VCaP (cell line): ENCODE measurements at regions not wholly inside any gene's neighbourhood (a gene's known extent, or its start where the extent isn't known, plus 50 kb on each side); places are given as distances from the start of the nearest gene placed in this dataset.

Experiments
- H3K27ac ChIP-seq: fragments of 450-650 bp; 2 replicates; pipeline ENCODE4 v1.5.1; 2017
- TF ChIP-seq, protein P1 (sequence below): fragments of 450-650 bp; conservative IDR thresholded peaks from 2 replicates; pipeline ENCODE4 v1.5.1; 2017; ENCODE audit warnings: mild to moderate bottlenecking, moderate library complexity

DNA sequence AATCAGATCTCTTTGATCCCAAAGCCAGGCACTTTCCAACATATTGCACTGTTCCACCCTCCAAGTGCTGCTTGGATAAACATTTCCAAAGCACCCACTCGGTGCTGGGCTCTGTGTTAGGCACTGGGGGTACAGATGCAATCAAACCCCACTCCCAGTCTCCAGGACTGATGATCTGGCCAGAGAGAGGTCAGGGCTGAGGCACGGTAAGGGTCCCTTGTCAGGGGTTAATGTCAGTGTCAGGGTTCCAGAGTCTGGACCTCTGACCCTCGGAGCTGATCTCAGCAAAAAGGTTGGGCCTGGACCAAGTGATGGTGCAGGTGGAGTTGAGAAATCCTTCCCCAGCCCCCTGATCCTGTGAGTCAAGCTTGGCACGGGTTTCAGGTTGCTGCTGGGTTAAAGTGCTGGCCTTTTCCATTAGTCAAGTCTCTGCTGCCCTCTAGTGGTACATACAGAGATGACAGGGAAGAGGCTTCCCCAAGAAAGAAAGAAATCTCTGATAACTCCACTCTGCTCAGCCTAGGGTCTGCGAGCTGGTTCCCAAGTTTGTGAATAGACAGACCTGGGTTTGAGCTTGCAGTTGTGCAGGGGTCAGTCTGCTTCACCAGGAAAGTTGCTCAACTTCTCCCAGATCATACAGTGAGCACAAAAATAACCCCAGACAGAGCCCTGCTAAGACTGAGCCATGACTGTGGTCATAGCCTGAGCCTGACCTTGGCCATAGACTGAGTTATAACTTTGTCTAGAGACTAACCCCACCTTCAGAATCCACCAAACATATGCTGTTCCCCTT, 74.6 kb downstream of the DMRTA2 start:
- TF ChIP-seq, protein P1, sequence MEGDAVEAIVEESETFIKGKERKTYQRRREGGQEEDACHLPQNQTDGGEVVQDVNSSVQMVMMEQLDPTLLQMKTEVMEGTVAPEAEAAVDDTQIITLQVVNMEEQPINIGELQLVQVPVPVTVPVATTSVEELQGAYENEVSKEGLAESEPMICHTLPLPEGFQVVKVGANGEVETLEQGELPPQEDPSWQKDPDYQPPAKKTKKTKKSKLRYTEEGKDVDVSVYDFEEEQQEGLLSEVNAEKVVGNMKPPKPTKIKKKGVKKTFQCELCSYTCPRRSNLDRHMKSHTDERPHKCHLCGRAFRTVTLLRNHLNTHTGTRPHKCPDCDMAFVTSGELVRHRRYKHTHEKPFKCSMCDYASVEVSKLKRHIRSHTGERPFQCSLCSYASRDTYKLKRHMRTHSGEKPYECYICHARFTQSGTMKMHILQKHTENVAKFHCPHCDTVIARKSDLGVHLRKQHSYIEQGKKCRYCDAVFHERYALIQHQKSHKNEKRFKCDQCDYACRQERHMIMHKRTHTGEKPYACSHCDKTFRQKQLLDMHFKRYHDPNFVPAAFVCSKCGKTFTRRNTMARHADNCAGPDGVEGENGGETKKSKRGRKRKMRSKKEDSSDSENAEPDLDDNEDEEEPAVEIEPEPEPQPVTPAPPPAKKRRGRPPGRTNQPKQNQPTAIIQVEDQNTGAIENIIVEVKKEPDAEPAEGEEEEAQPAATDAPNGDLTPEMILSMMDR: peak; percentile 82
- no peak overlapping the region for H3K27ac ChIP-seq

DNA sequence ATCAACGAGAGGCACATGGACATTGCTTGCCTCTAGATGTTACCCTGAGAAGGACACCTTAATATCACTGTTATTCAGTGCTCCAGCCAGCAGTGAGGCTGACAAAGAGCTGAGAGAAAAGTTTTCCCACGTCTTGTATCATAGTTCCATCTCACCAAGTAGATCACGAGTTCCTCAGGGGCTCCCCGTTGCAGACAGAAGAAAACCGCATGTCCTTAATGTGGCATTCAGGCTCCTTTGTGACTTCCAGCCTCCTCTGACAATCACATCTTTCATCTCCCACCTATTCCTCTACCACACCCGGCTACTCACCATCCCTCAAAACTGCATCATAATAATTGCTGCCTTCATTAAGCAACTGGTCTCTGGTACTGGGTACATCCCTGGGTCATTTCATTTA, 75.3 kb downstream of the DMRTA2 start:
- TF ChIP-seq, protein P1: no peak

DNA sequence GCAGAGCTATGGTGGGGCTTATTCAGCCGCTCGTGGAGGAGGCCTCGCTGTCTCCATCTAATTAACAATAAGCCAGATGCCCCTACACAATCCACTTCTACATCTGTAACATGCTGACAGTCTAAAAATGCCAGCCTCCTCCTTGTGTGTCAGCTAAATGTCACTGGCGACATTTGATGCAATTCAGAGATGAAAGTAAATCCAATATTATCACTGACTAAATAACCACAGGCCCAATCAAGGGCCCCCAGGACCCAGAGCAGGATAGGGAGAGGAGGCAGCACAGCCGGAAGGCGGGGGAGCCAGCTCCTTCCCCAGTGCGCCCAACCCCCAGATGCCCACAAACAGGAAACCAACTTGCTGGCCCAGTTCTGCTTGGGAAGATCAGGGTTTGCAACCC, 76.6 kb downstream of the DMRTA2 start:
- TF ChIP-seq, protein P1: no peak

More for the DNA sequence above, 75.3 kb downstream of the DMRTA2 start:
- H3K27ac ChIP-seq: no peak overlapping the region

DNA sequence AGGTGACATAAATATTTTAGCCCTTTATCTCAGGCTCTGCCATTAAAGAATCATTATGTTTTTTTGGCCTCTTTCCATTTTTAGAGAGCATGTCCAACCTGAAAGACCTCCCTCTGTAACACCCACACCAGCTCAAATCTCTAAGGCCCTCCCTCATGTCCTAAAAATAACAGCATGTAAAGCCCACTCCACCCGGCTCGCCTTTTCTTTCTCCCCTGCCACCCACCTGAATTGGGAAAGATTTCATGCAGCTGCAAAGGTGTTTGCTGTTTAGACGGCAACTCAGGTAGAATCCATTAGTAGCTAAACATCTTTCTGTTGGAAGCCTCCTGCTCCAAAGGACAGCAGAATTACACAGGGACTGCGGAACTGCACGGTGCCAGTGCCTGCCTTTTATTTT, 79.9 kb downstream of the DMRTA2 start:
- peak overlapping the region; percentile 69 for H3K27ac ChIP-seq

More for the DNA sequence above, 76.6 kb downstream of the DMRTA2 start:
- no peak overlapping the region for H3K27ac ChIP-seq

DNA sequence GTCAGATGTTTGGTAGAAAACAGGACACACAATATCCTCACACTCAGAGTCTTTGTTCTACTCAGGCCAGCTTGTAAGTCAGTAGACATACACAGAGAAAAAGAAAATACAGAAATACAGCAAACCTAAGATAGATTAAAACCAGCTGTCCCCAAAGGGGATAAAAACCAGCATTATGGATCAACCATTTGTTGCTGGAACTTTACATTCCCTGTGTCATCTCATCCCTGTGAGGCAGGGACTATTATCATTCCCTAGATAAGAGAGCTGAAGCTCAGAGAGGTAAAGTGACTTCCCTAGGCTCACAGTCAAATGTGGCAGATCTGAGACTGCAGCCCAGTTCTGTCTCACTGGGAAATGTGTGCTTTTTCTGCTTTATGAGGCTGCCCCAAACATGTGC, 80.7 kb downstream of the DMRTA2 start:
- TF ChIP-seq, protein P1: no peak
- H3K27ac ChIP-seq: peak overlapping the region; percentile 69

More for the DNA sequence above, 79.9 kb downstream of the DMRTA2 start:
- TF ChIP-seq, protein P1: no peak

DNA sequence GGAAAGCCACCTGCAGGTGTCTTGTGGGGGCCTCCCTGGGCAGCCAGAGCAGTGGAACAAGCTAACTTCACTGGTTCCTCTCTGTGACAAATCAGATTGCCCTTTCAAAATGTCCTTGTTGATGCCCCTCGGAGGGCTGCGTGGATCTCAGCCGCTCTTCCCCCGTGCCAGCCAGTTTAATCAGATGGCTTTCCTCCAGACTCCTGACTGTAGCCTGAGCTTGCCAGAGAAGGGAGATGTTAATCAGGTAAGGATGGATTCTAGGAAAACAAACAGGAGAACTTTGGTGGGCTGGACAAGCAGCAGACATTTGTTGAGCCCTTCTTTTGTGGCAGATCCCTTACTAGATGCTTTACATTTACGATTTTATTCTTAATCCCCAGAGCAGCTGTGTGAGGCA, 88.2 kb downstream of the DMRTA2 start:
- TF ChIP-seq, protein P1: no peak
- no peak overlapping the region for H3K27ac ChIP-seq

DNA sequence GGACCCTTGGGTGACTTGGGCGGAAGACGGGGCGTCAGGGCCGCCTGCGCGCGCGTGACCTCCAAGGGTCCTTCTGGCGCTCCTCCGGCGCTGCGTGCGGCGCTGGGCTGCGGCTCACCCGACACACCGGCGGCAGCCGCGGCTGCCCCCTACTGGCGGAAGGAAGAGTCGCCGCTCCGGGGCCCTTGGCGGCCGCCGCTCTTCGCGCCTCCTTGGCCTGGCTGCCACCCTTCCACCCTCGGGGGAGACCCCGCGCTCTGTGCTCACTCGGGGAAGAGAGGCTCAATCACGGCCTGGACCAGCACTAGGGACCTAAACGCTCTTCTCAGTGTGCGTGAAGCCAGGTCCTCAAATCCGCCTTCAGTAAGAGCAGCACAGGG, 89.7 kb downstream of the DMRTA2 start:
- peak overlapping the region; percentile 40; the same call in 1 of the 2 replicates for H3K27ac ChIP-seq
- TF ChIP-seq, protein P1: peak; percentile 58
